ENCODE measurements at regions not wholly inside any gene's neighbourhood (a gene's known extent, or its start where the extent isn't known, plus 50 kb on each side); places are given as distances from the start of the nearest gene placed in this dataset.
"Not testable (repeated sequence)": the region's sequence is repeated elsewhere in the genome, so short reads cannot be mapped to it uniquely, and the experiment has no call there.

DNA sequence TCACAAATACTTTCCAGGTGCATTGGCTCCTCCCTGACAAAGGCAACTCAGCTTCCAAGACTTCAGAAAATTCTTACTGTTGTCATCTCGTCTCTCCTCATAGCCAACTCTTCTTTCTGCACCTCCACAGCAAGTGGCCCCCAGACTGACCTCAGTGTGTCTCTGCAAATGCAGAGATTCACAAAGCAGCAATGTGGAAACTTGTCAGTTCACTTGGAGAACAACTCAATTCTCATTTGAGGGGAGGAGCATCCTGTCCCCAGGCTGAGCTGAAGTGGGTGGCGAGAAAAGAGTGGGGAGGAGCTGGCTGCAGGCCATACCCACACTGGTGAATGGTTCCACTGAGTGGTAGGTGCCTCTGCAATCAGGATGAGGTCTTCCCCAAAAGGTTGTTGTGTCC is 248.7 kb upstream of the IL12A start:
- no peak for DNase-seq

DNA sequence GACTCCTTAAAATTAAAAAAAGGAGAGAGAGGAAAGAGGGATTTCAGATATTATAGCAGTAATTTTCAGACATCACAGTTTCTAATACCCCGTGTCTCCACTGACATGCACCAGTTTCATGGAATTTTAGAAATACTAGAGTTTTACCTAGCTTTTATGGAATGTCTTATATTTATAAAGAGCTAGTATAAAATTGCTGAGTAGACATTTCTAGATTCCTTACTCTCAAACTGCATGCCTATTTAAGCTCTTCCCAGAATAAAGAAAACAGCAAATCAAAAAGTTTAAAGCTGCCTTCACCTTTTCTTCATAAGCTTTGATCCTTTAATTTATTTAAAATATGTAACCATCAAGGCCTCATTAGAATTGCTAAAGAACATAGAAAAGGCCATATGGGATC is 247.4 kb upstream of the IL12A start:
- no peak for DNase-seq

DNA sequence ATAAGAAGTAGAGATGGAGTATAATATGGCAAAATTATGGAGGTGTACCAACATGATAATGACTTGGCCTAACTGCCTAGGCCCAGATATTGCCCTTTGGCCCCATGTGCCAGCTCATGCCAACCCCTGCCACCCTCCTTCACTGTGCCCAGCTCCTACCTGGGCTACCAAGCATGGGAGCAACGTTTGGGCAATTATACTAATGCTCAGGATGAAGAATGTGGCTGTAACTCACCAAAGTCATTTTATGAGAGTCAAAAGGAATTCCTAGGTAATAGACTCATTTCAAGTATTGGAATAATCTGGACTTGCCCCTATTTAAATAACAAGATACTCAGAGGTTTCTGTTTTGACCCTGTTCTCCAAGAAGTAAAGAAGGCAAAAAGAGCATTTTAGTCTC is 240.2 kb upstream of the IL12A start:
- DNase-seq: no peak

DNA sequence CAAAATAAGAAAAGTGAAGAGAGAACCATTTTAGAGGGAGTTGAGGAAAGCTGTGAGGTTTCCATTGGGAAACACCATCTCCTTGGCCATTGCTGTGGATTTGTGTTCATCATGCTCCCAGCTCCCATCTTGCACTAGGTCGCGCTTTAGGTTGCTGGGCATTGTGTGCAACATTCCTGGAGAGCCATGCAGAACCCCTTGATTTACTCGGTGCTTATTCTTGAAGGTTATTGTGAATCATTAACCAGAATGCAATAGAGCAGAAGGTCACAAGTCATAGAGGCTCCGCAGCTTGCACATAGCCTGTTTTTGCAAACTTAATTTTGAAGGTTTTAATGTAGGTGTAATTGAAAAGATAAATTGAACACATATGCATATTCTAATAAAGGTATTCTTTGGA is 239.2 kb upstream of the IL12A start:
- DNase-seq: no peak

DNA sequence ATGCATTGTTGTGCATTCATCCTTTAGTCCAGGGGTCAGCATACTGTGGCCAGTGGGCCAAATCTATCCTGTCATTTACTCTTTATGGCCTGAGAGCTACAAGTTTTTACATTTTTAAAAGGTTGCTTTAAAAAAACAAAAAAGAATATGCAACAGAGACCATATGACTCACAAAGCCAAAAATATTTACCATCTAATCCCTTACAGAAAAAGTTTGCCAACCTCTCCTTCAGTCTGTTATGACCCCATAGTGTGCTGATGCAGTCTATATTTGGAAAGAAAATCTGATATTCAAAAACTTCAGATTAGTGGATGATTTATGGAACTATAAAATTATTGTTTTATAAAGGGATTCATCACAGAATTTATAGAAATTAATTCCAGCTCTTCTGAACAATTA is 237.5 kb upstream of the IL12A start:
- no peak for DNase-seq

DNA sequence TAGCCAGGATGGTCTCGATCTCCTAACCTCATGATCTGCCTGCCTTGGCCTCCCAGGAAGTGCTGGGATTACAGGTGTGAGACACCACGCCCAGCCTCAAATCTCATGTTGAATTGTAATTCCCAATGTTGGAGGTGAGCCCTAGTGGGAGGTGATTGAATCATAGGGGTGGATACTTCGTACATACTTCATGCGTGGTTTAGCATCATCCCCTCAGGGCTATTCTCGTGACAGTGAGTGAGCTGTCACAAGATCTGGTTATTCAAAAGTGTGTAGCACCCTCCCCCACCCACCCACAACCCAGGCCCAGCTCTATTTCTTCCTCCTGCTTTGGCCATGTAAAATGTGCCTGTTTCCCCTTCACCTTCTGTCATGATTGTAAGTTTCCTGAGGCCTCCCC is 236.9 kb upstream of the IL12A start:
- DNase-seq: no peak

DNA sequence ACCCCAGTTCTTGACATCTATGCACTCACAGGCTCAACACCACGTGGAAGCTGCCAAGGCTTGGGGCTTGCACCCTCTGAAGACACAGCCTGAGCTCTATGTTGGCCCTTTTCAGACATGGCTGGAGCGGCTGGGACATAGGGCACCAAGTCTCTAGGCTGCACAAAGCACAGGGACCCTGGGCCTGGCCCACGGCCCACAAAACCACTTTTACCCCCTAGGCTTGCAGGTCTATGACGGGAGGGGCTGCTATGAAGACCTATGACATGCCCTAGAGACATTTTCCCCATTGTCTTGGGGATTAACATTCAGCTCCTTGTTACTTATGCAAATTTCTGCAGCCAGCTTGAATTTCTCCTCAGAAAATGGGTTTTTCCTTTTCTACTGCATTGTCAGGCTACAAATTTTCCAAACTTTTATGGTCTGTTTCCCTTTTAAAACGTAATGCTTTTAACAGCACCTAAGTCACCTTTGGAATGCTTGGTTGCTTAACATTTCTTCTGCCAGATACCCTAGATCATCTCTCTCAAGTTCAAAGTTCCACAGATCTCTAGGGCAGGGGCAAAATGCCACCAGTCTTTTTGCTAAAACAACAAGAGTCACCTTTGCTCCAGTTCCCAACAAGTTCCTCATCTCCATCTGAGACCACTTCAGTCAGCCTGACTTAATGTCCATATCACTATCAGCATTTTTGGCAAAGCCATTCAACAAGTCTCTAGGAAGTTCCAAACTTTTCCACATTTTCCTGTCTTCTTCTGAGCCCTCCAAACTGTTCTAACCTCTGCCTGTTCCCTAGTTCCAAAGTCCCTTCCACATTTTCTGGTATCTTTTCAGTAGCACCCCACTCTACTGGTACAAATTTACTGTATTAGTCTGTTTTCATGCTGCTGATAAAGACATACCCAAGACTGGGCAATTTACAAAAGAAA is 232.1 kb upstream of the IL12A start:
- not testable (repeated sequence) for DNase-seq

DNA sequence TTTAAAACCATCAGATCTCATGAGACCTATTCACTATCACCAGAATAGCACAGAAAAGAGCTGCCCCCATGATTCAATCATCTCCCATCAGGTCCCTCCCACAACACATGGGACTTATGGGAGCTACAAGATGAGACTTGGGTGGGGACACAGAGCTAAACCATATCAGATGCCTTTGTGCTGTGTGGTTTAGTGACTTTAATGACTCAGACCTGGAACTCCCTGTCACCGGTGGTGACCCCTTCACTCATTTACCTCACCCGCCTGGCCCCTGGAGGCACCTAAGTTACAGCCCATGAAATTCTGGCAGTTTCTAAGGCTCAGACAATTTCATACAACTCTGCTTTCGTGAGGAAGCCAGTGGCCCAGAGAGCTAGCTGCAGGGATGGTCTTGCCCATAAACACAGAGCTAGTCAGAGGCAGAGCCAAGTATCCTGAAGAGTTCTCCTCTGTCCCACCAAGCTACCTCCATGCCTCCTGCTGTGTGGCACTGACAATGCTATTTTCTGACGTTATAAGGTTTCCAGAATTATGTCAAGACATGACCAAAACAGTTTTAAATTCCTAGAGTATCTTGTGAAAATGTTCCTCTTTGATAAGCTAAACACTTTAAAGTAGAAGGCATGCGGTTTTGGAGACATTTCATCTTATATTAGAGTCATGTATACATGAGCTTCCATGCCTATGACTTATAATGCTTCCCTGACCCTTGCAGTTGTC is 231.1 kb upstream of the IL12A start:
- DNase-seq: no peak

DNA sequence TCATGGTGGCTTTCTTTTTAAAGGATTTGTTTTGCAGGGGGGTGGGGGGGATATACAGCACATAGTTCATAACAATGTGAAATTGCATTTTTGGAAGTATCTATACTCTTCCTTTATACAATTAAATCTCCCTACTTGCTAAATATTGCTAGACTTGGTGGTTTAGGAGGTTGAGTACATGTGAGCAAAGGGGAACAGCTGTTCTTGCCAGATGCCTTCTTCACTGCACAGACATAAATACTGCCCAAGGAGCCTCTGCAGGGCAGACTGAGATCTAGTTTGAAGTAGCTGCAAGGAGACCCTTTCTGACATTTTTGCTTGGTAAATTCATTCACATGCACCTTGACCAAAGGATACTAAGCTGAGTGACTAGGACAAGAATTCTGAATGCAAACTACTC is 228.6 kb upstream of the IL12A start:
- DNase-seq: no peak

DNA sequence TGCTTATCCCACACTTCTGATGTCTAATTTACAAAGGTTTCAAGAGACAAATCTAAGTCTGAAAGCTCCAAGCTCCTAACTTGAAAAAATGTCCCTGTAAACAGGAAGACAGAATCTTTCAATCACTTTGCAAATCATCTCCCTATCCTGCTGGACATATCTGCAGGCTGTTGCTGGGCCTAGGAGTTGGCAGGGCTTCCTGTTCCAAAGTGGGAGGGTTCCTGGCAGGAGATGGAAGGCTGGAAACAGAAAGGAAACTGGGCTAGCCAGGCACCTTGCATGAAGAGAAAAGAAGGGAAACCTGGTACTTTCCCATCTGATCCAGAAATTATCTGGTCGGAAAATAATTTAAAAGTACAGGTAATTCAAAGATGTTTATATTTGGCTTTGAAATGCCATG is 227.3 kb upstream of the IL12A start:
- DNase-seq: no peak

DNA sequence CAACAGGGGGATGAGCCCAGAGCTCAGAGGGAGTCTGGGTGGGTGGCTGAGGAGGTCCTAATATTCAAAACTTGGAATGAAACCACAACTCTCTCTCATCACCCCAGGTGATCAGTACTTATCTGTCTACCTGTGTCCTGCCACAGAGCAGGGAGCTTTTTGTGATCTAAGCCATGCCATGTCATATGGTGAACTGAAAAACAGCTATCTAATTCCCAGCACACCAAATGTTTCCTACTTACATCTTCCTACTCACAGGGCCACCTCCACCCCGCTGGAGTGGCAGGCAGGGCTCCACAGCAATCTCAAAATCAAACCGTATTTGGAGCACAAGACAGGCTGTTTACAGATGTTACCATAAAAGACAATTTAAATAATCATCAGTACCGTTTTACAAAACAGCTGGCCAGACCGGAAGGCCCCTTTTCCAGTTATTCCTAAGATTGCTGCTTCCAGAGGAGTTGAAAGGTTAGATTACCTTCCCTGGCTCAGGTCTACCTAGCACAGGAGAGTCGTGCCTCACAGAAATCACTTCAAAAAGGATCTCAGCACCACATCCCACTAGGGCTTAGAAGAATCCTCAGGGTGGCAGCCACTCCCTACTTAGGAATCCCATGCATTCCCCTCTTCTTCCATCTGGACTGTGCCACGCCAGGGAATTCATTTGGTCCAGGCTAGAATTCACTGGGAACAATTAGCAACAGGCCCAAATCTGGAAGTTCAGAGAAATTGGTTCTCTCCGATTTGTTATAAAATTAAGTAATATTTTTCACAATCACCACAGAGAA is 226.6 kb upstream of the IL12A start:
- DNase-seq: no peak

DNA sequence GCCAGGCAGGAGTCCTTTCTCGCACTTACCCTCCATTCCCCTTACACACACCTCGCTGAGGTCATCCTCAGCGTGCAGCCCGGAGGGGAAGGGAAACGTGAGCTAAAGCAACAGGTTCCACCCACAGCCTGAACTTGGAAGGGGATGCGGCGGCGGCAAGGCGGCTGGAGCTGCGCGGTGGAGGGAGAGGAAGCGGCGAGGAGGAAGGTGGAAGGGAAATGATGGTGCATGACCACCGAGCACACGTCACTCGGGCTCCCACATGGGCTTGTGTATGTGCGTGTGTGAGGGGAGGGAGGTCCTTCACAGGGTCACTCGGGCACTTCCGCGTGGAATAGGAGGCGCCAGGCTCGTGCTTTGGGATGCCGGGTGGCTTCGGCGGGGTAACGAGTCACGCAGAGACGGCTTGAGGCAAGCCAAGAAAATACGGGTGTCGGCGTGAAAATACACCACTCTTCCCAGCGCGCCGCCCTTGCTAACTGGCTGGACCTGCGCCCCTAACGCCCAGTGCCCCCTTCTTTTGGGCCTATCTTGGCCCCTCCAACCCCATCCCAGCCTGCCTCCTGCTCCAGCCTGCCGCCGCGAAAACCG is 225.5 kb upstream of the IL12A start:
- DNase-seq: peak; percentile 42

DNA sequence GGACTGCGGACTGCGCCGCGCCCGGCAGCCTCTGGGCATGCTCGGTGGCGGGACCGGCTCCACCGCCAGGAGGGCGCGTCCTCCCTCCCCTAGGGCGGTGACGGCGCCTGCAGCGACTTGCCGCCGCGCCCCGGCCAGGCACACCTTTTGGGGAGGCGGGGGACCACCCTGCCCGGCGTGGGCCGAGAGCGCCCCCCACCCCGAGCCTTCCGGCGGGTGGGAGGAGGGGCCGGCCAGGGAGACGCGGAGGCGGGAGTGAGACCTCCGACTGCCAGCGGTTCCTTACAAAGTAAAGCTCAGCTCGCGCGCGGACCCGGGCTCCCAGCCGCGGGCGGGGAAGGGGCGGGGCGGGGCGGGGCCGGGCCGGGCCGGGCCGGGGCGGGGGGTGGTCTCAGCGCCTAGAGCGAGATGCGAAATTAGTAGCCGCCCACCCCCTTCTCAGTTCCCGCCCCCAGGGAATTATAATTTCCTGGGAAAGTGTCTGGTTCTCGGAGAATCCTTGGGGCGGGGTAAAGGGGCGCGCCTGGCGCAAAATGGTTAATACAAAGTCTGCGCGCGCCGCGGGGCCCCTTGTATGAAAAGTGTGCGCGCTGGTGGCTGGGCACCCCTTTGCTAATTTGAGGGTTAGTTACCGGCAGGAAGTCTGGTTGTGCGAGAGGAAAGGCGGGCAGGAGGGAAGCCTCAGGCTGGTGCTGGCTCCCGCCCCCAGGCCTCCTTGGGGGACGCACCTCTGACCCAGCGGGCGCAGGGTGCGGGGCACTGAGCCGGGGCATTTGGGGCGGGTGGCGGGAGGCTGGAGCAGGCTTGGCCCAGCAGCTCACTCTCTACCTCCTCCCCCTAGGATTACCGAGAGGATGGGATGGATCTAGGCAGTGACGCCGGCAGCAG is 224.8 kb upstream of the IL12A start:
- peak; percentile 54 for DNase-seq

DNA sequence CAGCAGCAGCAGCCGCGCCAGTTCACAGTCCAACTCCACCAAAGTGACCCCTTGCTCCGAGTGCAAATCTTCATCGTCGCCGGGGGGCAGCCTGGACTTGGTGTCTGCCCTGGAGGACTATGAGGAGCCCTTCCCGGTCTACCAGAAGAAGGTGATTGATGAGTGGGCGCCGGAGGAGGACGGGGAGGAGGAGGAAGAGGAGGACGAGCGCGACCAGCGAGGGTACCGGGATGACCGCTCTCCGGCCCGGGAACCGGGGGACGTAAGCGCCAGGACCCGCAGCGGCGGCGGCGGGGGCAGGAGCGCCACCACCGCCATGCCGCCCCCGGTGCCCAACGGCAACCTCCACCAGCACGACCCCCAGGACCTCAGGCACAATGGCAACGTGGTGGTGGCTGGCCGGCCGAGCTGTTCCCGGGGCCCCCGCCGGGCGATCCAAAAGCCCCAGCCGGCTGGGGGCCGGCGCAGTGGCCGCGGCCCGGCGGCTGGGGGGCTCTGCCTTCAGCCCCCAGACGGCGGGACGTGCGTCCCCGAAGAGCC is 224.1 kb upstream of the IL12A start:
- no peak for DNase-seq

DNA sequence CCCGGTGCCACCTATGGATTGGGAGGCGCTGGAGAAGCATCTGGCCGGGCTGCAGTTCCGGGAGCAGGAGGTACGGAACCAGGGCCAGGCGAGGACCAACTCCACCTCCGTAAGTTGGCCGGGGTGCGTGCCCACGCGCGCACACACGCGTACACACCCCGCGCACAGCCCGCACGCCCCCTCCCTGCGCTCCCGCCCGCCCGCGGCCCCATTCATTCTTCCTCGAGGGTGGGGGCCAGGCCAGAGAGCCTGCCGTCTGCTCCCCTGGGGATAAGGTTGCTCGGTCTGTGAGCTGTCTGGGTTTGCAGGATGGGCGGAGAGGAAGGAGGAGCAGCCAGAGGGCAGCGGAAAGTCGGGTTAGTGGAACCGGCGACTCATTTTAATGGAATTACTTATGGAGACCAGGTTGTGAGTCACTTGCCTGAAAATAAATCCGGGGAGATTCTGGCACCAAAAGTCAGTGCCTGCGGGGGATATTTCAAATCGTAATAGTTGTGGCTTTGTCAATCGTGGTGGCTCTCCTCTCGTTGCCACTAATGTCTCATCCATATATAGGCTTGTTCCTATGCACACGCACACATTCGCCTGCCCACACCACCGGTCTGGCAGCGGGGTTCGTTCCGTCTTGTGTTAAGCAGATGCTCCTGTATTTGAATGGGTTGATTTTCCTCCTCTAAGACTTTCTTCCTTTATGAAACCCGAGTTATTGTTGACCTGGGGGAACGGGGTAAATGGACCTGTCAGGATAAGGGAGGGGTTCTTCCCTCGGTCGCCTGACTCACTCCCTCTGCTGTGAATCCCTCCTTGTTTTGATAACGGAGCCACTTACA is 223.4 kb upstream of the IL12A start:
- peak; percentile 32 for DNase-seq

DNA sequence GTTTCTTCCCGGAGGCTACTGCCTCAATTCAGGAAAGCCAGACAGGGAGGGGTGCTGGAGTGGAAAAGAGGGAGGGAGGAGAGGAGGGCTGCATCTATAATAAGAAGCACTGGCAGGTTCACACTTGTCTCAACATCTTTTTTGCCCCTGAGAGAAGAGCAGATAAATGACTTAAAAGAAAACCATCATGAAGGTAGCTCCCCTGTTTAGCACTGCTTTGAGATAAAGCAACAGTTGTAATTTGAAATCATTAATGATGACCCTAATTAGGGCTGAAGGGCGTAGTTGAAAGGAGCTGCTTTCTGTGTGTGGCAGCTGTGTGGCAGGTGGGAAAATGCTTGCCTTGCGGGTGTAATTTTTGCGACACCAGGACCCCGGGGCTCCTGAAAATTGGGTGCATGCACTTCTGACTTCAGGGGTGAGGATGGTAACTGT is 222.8 kb upstream of the IL12A start:
- no peak for DNase-seq

DNA sequence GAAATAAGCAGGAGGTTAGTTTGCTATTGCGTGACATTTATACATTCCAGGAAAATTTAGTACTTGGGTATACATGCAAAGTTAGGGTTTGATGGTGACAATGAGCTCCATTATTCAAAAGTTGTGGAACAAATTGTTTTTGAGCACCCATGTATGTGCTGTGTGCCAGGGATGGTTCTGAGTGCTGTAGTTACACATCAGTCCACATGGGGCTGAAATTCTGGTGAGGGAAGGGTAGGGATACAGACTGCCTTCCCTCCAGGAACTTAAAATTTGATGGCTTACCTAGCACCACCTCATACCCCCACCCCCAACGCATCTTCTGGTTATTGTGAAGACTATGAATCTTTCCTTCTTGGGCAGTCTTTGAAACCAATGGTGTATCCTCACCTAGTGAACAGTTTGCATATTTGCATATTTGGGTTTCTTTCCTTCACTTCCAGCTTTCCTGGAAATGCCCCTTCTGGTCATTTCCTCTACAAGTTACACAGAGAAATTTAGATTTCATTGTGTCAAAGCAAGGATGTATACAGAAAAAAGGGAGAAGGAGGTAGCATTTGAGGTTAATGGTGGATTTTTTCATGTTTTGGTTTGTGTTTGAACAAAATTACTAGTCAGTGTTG is 222.0 kb upstream of the IL12A start:
- DNase-seq: peak; percentile 43

DNA sequence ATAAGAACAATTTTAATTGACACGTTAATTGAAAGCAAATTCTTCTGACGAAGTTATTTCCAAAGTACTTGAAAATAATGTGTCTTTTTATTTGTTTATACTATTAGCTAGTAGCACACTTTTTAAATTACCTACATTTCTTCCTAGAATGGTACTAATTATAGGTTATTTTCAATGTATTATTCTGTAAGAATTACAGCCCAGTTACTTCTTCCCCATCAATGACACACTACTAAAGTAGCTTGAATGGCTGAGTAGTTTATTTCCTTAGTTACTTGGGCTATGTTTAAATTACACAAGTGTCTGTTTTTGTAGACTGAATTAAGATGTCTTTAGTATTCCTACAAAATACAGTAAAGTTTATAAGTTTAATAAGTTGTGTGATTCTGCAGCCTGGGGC is 217.6 kb upstream of the IL12A start:
- no peak for DNase-seq

DNA sequence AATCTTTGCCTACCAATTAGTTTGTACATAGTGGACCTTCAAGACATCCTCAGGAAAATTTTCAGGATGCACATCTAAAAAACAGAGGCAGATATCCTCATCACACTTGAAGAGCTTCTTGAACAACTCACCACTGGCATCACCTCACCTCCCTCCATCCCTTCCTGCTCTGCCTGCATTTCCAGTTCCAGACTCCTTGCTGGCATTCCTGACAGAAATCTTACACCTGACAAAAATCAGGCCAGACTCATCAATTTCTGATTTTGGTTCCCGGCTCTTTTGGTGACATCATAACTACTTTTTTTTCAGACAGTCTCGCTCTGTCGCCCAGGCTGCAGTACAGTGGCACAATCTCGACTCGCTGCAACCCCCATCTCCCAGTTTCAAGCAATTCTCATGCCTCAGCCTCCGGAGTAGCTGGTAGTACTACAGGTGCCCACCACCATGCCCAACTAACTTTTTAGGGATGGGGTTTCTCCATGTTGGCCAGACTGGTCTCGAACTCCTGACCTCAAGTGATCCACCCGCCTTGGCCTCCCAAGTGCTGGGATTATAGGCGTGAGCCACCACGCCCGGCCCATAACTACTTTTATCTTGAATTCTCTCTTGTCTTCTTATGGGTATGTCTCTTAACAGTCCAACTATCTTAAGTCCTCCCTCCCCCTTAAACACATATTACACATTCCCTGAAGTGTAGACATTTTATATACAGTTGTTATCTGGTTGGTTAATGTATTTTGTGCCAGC is 216.6 kb upstream of the IL12A start:
- DNase-seq: no peak

DNA sequence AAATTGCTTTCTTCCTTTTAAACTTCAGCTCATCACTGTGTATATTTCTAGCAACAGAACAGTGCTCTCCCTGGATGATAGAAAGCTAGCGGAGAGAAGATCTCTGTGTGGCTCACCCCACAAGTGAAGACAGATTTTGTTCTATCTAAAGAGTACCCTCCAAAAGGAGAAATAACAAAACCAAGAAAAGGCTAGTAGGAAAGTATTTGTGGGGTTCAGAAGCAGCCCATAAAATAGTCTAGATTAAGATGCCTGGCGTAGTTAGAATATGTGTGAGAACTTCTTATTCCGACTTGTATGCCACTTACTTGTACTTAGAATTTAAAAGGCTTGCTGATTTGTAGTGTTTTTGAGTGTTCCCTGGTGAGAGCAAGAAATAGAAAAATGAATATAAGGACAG is 214.9 kb upstream of the IL12A start:
- DNase-seq: no peak

All from hematopoietic multipotent progenitor cell treated with erythropoietin and hydrocortisone succinate and interleukin-3 and kit ligand, for 6 days (in vitro differentiated cells).